Pancreas (tissue), 10 donors: ENCODE measurements at regions not wholly inside any gene's neighbourhood (a gene's known extent, or its start where the extent isn't known, plus 50 kb on each side); places are given as distances from the start of the nearest gene placed in this dataset.
A peak's percentile ranks its signal among the peaks of the same experiment; 100 is the strongest.

Experiments used
- ATAC-seq, 4 donors: fragments of 200-7000 bp; cut with Tn5 transposase; one replicate each; pipeline versions ENCODE4 v1.8.0 to v1.9.1; 2020; ENCODE audit warnings: mild to moderate bottlenecking in 4 of 4, moderate library complexity in 4 of 4
- DNase-seq, 6 donors: peaks; one replicate each; pipeline ENCODE4 v3.0.0-alpha.2; 2020
- FAIRE-seq: peaks from 2 replicates; lab custom pipeline; 2012; peaks lifted over from hg19 to GRCh38; lab: Jason Lieb, UNC
- H3K27ac ChIP-seq, 4 donors: fragments of 200-600 bp; sonication (generic); 1 replicate in 3 of 4; 2 replicates in 1 of 4; pipeline versions ENCODE4 v1.5.0 to v1.8.0; 2020
- H3K27me3 ChIP-seq, 4 donors: fragments of 200-600 bp; one replicate each; pipeline ENCODE4 v1.8.0; 2021
- H3K36me3 ChIP-seq, 3 donors: fragments of 200-600 bp; sonication (generic) in 1 of 3; one replicate each; pipeline versions ENCODE4 v1.5.0 to v1.8.0; 2020 to 2021
- H3K4me1 ChIP-seq, 3 donors: fragments of 200-600 bp; one replicate each; pipeline ENCODE4 v1.8.0; 2021
- H3K4me3 ChIP-seq, 4 donors: fragments of 200-600 bp; sonication (generic) in 2 of 4; one replicate each; pipeline versions ENCODE4 v1.5.0 to v1.8.0; 2020 to 2021
- H3K9me3 ChIP-seq, 4 donors: fragments of 200-600 bp; one replicate each; pipeline ENCODE4 v1.8.0; 2021
- WGBS, 2 donors: extraction: QIAGEN DNeasy Blood & Tissue Kit; methylation state at CpG; one replicate each; pipeline ENCODE4 v1.1.7; 2013; 5-methylcytosine and 5-hydroxymethylcytosine counted together
- intact Hi-C, 3 donors: fragments of 100-400 bp; cut with DNase I; formaldehyde crosslinking; loops; one replicate each; pipeline versions ENCODE4 v1.11.1 to v1.14.2; 2022
- TF ChIP-seq, protein P1 (sequence below), 4 donors: fragments of 200-600 bp; sonication (generic) in 3 of 4; IDR thresholded peaks; one replicate each; pipeline versions ENCODE4 v1.5.0 to v1.8.0; 2021; ENCODE audit warnings: antibody characterized with exemption in 4 of 4
- donor health status: healthy with polysubstance abuse.
- donor health status: DM: no; HTN: no; CAD: no; lungs with moderate emphysema.
- donor health status: DM: no; HTN: no; CAD: no.
- donor health status: control.
- donor health status: control.
- donor health status: Bipolar disorder and iron deficiency.
- donor health status: DM: yes; HTN: yes; CAD: no.
- donor health status: DM: no; HTN: no; CAD: no.
- donor health status: DM: no; HTN: no; CAD: no.
- donor health status: DM: yes; HTN: yes; CAD: no.

- WGBS, 2 donors = 64 to 67% methylated on average over 13 of the region's 13 CpGs
- intact Hi-C loops = no loop called here
- TF ChIP-seq, protein P1, sequence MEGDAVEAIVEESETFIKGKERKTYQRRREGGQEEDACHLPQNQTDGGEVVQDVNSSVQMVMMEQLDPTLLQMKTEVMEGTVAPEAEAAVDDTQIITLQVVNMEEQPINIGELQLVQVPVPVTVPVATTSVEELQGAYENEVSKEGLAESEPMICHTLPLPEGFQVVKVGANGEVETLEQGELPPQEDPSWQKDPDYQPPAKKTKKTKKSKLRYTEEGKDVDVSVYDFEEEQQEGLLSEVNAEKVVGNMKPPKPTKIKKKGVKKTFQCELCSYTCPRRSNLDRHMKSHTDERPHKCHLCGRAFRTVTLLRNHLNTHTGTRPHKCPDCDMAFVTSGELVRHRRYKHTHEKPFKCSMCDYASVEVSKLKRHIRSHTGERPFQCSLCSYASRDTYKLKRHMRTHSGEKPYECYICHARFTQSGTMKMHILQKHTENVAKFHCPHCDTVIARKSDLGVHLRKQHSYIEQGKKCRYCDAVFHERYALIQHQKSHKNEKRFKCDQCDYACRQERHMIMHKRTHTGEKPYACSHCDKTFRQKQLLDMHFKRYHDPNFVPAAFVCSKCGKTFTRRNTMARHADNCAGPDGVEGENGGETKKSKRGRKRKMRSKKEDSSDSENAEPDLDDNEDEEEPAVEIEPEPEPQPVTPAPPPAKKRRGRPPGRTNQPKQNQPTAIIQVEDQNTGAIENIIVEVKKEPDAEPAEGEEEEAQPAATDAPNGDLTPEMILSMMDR (IDR thresholded peaks at IDR 0.05) = no peak
- H3K27ac ChIP-seq = no peak overlapping the region
- no peak overlapping the region for H3K4me3 ChIP-seq
- H3K27me3 ChIP-seq = no peaks in the 10 kb centered on the region
- no peaks in the 10 kb centered on the region for H3K36me3 ChIP-seq
- ATAC-seq (no peak), DNase-seq (no peak), FAIRE-seq (no peak)
- H3K9me3 ChIP-seq = no peaks in the 10 kb centered on the region
- peaks cover 0 to 9% (median 0%) of the 10 kb centered on the region in 3 donors for H3K4me1 ChIP-seq
Observed at GRCh38 chr11:112617977-112618826, 343.0 kb upstream of the NCAM1 start.

GRCh38 chr11:112619106-112619505 lies 342.1 kb upstream of the NCAM1 start:
- no peak overlapping the region for H3K4me3 ChIP-seq
- FAIRE-seq (no peak), DNase-seq (no peak), ATAC-seq (no peak)
- intact Hi-C loops = no loop called here
- no peaks in the 10 kb centered on the region for H3K9me3 ChIP-seq
- H3K27ac ChIP-seq = no peak overlapping the region
- H3K36me3 ChIP-seq = no peaks in the 10 kb centered on the region
- peaks cover 0 to 9% (median 0%) of the 10 kb centered on the region in 3 donors for H3K4me1 ChIP-seq
- WGBS, 2 donors = 71 to 74% methylated on average over 5 of the region's 5 CpGs
- H3K27me3 ChIP-seq = no peaks in the 10 kb centered on the region
- TF ChIP-seq, protein P1 (IDR thresholded peaks at IDR 0.05) = no peak

GRCh38 chr11:112620621-112621394 lies 340.4 kb upstream of the NCAM1 start:
- peak in 3 of 4 donors; percentile 55 to 78 (median 72) for ATAC-seq
- H3K36me3 ChIP-seq = no peaks in the 10 kb centered on the region
- peak overlapping the region in 2 of 4 donors; percentile 15 to 39 for H3K27ac ChIP-seq
- DNase-seq = peak in 1 of 6 donors; percentile 20
- intact Hi-C loops = no loop called here
- H3K9me3 ChIP-seq = no peaks in the 10 kb centered on the region
- FAIRE-seq = no peak
- no peaks in the 10 kb centered on the region for H3K27me3 ChIP-seq
- peaks cover 0 to 3% (median 0%) of the 10 kb centered on the region in 3 donors for H3K4me1 ChIP-seq
- WGBS, 2 donors = 31 to 34% methylated on average over 7 of the region's 7 CpGs
- H3K4me3 ChIP-seq = no peak overlapping the region
- TF ChIP-seq, protein P1 (IDR thresholded peaks at IDR 0.05) = no peak

- Histone ChIP-seq H3K4me1 (peaks cover 0 to 3% (median 0%) of the 10 kb centered on the region in 3 donors), H3K36me3 (no peaks in the 10 kb centered on the region), H3K9me3 (no peaks in the 10 kb centered on the region), H3K27me3 (no peaks in the 10 kb centered on the region), H3K27ac (no peak overlapping the region), H3K4me3 (no peak overlapping the region)
- no peak for ATAC-seq
- DNase-seq = no peak
- no peak for FAIRE-seq
- TF ChIP-seq, protein P1 (IDR thresholded peaks at IDR 0.05) = no peak
- 30 to 45% methylated on average over 1 of the region's 1 CpG for WGBS, 2 donors
- intact Hi-C loops = no loop called here
Observed at GRCh38 chr11:112623057-112623456, 338.2 kb upstream of the NCAM1 start.
